HEK293 (cell line): ENCODE measurements at regions not wholly inside any gene's neighbourhood (a gene's known extent, or its start where the extent isn't known, plus 50 kb on each side); places are given as distances from the start of the nearest gene placed in this dataset.

Experiments
- CTCF ChIA-PET: fragments of 350-600 bp; formaldehyde crosslinking; extraction: SDS; loops from one replicate; lab custom pipeline; 2021; ENCODE audit warnings: antibody characterized with exemption; lab: Yijun Ruan, JAX
- POLR2A ChIA-PET: fragments of 300-600 bp; formaldehyde crosslinking; extraction: SDS; loops from one replicate; lab custom pipeline; 2020; ENCODE audit warnings: antibody characterized with exemption, inconsistent platforms; lab: Yijun Ruan, JAX
- H3K27ac ChIP-seq: fragments of 200-500 bp; sonication (Bioruptor generic); 2 replicates; pipeline ENCODE4 v1.5.1; 2014; ENCODE audit warnings: low read depth, low read length, control low read depth, inconsistent platforms; ENCODE audit errors: extremely low read depth
- H3K36me3 ChIP-seq, 2 experiments: fragments of 200-500 bp in 1 of 2; sonication (Bioruptor generic) in 1 of 2; 1 replicate in 1 of 2; 2 replicates in 1 of 2; pipeline ENCODE4 v1.5.1; 2014 to 2017; ENCODE audit warnings: inconsistent platforms in 2 of 2, low read length in 2 of 2; ENCODE audit not compliant: control insufficient read depth in 2 of 2, insufficient read depth in 1 of 2
- H3K4me1 ChIP-seq: fragments of 200-500 bp; sonication (Bioruptor generic); 2 replicates; pipeline ENCODE4 v1.5.1; 2014; ENCODE audit warnings: mild to moderate bottlenecking, low read length, inconsistent platforms; ENCODE audit not compliant: control insufficient read depth, insufficient read depth
- H3K4me3 ChIP-seq: 2 replicates; pipeline ENCODE4 v1.5.1; 2011; ENCODE audit warnings: low read depth, mild to moderate bottlenecking, control low read depth, low read length, moderate library complexity
- H3K9me3 ChIP-seq: fragments of 200-500 bp; sonication (Bioruptor generic); 2 replicates; pipeline ENCODE4 v1.5.1; 2014; ENCODE audit warnings: low read depth, low read length, inconsistent platforms; ENCODE audit not compliant: control insufficient read depth, insufficient read depth
- BCL11B ChIP-seq: fragments of 450-650 bp; formaldehyde crosslinking; IDR thresholded peaks from 2 replicates; pipeline ENCODE4 v1.5.1; 2016; ENCODE audit warnings: low read depth, missing biosample characterization, missing genetic modification characterization
- SCRT1 ChIP-seq: fragments of 450-650 bp; formaldehyde crosslinking; IDR thresholded peaks from 2 replicates; pipeline ENCODE4 v1.5.1; 2016; ENCODE audit warnings: missing biosample characterization, missing genetic modification characterization, borderline replicate concordance
- SETDB1 ChIP-seq: IDR thresholded peaks from one replicate; pipeline ENCODE4 v1.6.1; 2017; ENCODE audit warnings: mild to moderate bottlenecking, low read length, moderate library complexity, mixed read lengths; ENCODE audit not compliant: insufficient read length
- ZNF132 ChIP-seq: fragments of 450-650 bp; formaldehyde crosslinking; IDR thresholded peaks from 2 replicates; pipeline ENCODE4 v1.5.1; 2017; ENCODE audit warnings: missing biosample characterization, missing genetic modification characterization, borderline replicate concordance
- ZNF211 ChIP-seq: fragments of 450-650 bp; formaldehyde crosslinking; IDR thresholded peaks from 2 replicates; pipeline ENCODE4 v1.5.1; 2016; ENCODE audit warnings: low read depth, missing biosample characterization, missing genetic modification characterization
- ZNF280D ChIP-seq: fragments of 450-650 bp; formaldehyde crosslinking; IDR thresholded peaks from 2 replicates; pipeline ENCODE4 v1.5.1; 2016; ENCODE audit warnings: missing biosample characterization, missing genetic modification characterization
- ZNF341 ChIP-seq: fragments of 450-650 bp; formaldehyde crosslinking; IDR thresholded peaks from 2 replicates; pipeline ENCODE4; 2016; ENCODE audit warnings: low read depth, missing biosample characterization, missing genetic modification characterization
- ZNF391 ChIP-seq: fragments of 450-650 bp; formaldehyde crosslinking; IDR thresholded peaks from 2 replicates; pipeline ENCODE4 v1.5.1; 2016; ENCODE audit warnings: low read depth, missing biosample characterization, missing genetic modification characterization, borderline replicate concordance
- ZNF513 ChIP-seq: fragments of 450-650 bp; IDR thresholded peaks from 2 replicates; pipeline ENCODE4 v1.5.1; 2018; ENCODE audit warnings: missing biosample characterization, missing genetic modification characterization
- ZNF544 ChIP-seq: fragments of 450-650 bp; formaldehyde crosslinking; IDR thresholded peaks from 2 replicates; pipeline ENCODE4 v1.5.0; 2017; ENCODE audit warnings: missing biosample characterization, missing genetic modification characterization
- TF ChIP-seq, protein P1 (sequence below): fragments of 450-650 bp; formaldehyde crosslinking; IDR thresholded peaks from 2 replicates; pipeline ENCODE4 v1.5.1; 2016; ENCODE audit warnings: missing biosample characterization, missing genetic modification characterization
- TF ChIP-seq, protein P2 (sequence below): fragments of 450-650 bp; formaldehyde crosslinking; IDR thresholded peaks from 2 replicates; pipeline ENCODE4 v1.5.1; 2017; ENCODE audit warnings: missing biosample characterization, missing genetic modification characterization
- TF ChIP-seq, protein P3 (sequence below): fragments of 450-650 bp; formaldehyde crosslinking; IDR thresholded peaks from 2 replicates; pipeline ENCODE4 v1.5.1; 2017; ENCODE audit warnings: missing biosample characterization, missing genetic modification characterization
- TF ChIP-seq, protein P4 (sequence below): fragments of 450-650 bp; formaldehyde crosslinking; IDR thresholded peaks from 2 replicates; pipeline ENCODE4 v1.5.1; 2016; ENCODE audit warnings: missing biosample characterization, missing genetic modification characterization

DNA sequence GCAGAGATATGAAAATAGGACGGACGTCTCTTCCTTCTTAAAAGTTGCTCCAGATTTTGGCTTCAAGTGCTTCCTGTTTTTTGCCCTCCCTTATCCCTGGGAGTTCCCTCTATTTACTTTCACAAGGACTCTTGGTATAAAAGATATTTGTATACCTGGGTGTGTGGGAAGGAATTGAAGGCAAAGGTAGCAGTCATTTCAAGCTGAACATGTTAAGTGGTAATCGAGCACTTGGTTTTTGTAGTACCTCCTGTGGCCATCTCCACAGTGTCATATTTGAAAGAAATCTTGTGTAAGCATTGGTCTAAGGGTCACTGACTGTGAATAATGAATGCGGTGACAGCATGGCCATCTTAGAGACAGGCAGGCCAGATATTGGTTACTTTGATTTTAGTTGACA, 593.6 kb downstream of the MTRR start:
- TF ChIP-seq ZNF341 (tag by site-specific recombination): no peak
- TF ChIP-seq, protein P1, sequence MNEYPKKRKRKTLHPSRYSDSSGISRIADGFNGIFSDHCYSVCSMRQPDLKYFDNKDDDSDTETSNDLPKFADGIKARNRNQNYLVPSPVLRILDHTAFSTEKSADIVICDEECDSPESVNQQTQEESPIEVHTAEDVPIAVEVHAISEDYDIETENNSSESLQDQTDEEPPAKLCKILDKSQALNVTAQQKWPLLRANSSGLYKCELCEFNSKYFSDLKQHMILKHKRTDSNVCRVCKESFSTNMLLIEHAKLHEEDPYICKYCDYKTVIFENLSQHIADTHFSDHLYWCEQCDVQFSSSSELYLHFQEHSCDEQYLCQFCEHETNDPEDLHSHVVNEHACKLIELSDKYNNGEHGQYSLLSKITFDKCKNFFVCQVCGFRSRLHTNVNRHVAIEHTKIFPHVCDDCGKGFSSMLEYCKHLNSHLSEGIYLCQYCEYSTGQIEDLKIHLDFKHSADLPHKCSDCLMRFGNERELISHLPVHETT (tag by site-specific recombination): no peak
- TF ChIP-seq SCRT1 (tag by site-specific recombination): no peak
- no peak for TF ChIP-seq ZNF211 (tag by site-specific recombination)
- TF ChIP-seq, protein P2, sequence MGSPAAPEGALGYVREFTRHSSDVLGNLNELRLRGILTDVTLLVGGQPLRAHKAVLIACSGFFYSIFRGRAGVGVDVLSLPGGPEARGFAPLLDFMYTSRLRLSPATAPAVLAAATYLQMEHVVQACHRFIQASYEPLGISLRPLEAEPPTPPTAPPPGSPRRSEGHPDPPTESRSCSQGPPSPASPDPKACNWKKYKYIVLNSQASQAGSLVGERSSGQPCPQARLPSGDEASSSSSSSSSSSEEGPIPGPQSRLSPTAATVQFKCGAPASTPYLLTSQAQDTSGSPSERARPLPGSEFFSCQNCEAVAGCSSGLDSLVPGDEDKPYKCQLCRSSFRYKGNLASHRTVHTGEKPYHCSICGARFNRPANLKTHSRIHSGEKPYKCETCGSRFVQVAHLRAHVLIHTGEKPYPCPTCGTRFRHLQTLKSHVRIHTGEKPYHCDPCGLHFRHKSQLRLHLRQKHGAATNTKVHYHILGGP (tag by site-specific recombination): no peak
- TF ChIP-seq, all 188 proteins: peak for 0
- H3K9me3 ChIP-seq: no peaks in the 10 kb centered on the region; the same call in 1 of the 2 replicates
- no peak overlapping the region for H3K4me3 ChIP-seq
- ChIA-PET CTCF (no interaction called here), POLR2A (no interaction called here)
- H3K27ac ChIP-seq: no peak overlapping the region
- H3K4me1 ChIP-seq: no peaks in the 10 kb centered on the region
- peaks cover 5 to 32% of the 10 kb centered on the region in 2 experiments; a peak in 2 of 3 replicates for H3K36me3 ChIP-seq

- Histone ChIP-seq H3K4me3 (no peak overlapping the region), H3K36me3 (no peaks in the 10 kb centered on the region), H3K4me1 (no peaks in the 10 kb centered on the region), H3K9me3 (no peaks in the 10 kb centered on the region), H3K27ac (no peak overlapping the region)
- CTCF ChIA-PET: no interaction called here
- POLR2A ChIA-PET: no interaction called here
- TF ChIP-seq, protein P3, sequence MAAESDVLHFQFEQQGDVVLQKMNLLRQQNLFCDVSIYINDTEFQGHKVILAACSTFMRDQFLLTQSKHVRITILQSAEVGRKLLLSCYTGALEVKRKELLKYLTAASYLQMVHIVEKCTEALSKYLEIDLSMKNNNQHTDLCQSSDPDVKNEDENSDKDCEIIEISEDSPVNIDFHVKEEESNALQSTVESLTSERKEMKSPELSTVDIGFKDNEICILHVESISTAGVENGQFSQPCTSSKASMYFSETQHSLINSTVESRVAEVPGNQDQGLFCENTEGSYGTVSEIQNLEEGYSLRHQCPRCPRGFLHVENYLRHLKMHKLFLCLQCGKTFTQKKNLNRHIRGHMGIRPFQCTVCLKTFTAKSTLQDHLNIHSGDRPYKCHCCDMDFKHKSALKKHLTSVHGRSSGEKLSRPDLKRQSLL (tag by site-specific recombination): no peak
- no peak for TF ChIP-seq ZNF280D (tag by site-specific recombination)
- TF ChIP-seq SETDB1: peak; percentile 65
- no peak for TF ChIP-seq BCL11B (tag by site-specific recombination)
Measured at GRCh38 chr5:8470489-8470888, 601.5 kb downstream of the MTRR start.

DNA sequence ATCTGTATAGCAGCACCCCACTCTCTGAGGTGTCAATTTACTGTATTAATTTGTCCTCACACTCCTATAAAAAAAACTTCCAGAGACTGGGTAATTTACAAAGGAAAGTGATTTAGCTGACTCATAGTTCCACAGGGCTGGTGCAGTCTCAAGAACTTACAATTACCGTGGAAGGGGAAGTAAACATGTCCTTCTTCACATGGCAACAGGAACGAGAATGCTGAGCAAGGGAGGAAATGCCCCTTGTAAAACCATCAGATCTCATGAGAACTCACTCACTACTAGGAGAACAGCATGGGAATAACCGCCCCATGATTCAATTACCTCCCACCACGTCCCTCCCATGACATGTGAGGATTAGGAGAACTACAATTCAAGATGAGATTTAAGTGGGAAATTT, 602.6 kb downstream of the MTRR start:
- TF ChIP-seq ZNF132: no peak
- TF ChIP-seq ZNF391 (tag by site-specific recombination): no peak
- TF ChIP-seq, protein P4, sequence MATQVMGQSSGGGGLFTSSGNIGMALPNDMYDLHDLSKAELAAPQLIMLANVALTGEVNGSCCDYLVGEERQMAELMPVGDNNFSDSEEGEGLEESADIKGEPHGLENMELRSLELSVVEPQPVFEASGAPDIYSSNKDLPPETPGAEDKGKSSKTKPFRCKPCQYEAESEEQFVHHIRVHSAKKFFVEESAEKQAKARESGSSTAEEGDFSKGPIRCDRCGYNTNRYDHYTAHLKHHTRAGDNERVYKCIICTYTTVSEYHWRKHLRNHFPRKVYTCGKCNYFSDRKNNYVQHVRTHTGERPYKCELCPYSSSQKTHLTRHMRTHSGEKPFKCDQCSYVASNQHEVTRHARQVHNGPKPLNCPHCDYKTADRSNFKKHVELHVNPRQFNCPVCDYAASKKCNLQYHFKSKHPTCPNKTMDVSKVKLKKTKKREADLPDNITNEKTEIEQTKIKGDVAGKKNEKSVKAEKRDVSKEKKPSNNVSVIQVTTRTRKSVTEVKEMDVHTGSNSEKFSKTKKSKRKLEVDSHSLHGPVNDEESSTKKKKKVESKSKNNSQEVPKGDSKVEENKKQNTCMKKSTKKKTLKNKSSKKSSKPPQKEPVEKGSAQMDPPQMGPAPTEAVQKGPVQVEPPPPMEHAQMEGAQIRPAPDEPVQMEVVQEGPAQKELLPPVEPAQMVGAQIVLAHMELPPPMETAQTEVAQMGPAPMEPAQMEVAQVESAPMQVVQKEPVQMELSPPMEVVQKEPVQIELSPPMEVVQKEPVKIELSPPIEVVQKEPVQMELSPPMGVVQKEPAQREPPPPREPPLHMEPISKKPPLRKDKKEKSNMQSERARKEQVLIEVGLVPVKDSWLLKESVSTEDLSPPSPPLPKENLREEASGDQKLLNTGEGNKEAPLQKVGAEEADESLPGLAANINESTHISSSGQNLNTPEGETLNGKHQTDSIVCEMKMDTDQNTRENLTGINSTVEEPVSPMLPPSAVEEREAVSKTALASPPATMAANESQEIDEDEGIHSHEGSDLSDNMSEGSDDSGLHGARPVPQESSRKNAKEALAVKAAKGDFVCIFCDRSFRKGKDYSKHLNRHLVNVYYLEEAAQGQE (tag by site-specific recombination): no peak
- TF ChIP-seq ZNF513 (tag by site-specific recombination): no peak
- TF ChIP-seq ZNF544 (tag by site-specific recombination): no peak
- no peak for TF ChIP-seq ZNF341 (tag by site-specific recombination)
- H3K4me3 ChIP-seq: no peak overlapping the region
- H3K36me3 ChIP-seq: no peaks in the 10 kb centered on the region
- POLR2A ChIA-PET: no interaction called here
- H3K9me3 ChIP-seq: no peaks in the 10 kb centered on the region
- H3K4me1 ChIP-seq: no peaks in the 10 kb centered on the region
- CTCF ChIA-PET: no interaction called here
- no peak overlapping the region for H3K27ac ChIP-seq
